Stomach (tissue), 4 donors: ENCODE measurements at regions not wholly inside any gene's neighbourhood (a gene's known extent, or its start where the extent isn't known, plus 50 kb on each side); places are given as distances from the start of the nearest gene placed in this dataset.

Source experiments
- CTCF ChIP-seq, 7 experiments: fragments of 450-650 bp in 4 of 7; fragments of 200-600 bp in 3 of 7; sonication (generic) in 3 of 7; IDR thresholded peaks; one replicate each; pipeline ENCODE4 v1.5.1; 2016 to 2019; ENCODE audit warnings: antibody characterized with exemption in 7 of 7, control low read depth in 2 of 7, mild to moderate bottlenecking in 1 of 7
- EP300 ChIP-seq: sonication (generic); formaldehyde crosslinking; IDR thresholded peaks from one replicate; pipeline ENCODE4 v1.6.1; 2017; ENCODE audit warnings: antibody characterized with exemption
- POLR2A ChIP-seq, 4 donors: fragments of 450-650 bp; IDR thresholded peaks; one replicate each; pipeline ENCODE4 v1.6.1; 2016; ENCODE audit warnings: antibody characterized with exemption in 4 of 4, control low read depth in 2 of 4, mild to moderate bottlenecking in 1 of 4, moderate library complexity in 1 of 4

DNA sequence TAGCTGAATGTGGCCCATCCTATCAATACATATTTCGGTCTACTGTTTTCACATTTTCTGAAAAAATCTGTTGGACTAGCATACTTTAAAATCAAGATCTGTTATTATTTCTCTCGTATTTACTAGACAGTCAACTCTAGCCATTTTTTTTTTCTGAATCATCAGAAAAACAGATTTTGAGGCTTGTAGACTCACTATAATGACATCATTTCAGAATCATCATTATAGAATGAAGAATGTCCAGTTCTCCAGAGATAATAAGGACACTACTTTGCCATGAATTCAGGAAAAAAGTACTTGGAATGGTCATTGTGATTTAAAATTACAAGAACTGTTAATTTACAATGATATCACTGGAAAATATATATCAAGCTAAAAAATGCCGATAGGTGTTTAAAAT is 589.8 kb downstream of the KCNH5 start:
- TF ChIP-seq CTCF (IDR thresholded peaks at IDR 0.05) (no peak), POLR2A (IDR thresholded peaks at IDR 0.05) (no peak), EP300 (no peak)
